22Rv1 (cell line): ENCODE measurements at regions not wholly inside any gene's neighbourhood (a gene's known extent, or its start where the extent isn't known, plus 50 kb on each side); places are given as distances from the start of the nearest gene placed in this dataset.

Experiments used
- CTCF ChIP-seq: fragments of 450-650 bp; IDR thresholded peaks from 2 replicates; pipeline ENCODE4 v1.5.1; 2017; ENCODE audit warnings: mild to moderate bottlenecking
- ZFX ChIP-seq: fragments of 450-650 bp; IDR thresholded peaks from 2 replicates; pipeline ENCODE4 v1.6.1; 2017; ENCODE audit warnings: antibody characterized with exemption, borderline replicate concordance

- TF ChIP-seq CTCF (no peak), ZFX (no peak)
Measured at GRCh38 chr5:154603953-154604679, 126.1 kb upstream of the HAND1 start.
